A549 (cell line): ENCODE measurements at regions not wholly inside any gene's neighbourhood (a gene's known extent, or its start where the extent isn't known, plus 50 kb on each side); places are given as distances from the start of the nearest gene placed in this dataset.

Experiments used
- ATAC-seq, 2 experiments: fragments of 200-7000 bp in 1 of 2; fragments of >200 bp in 1 of 2; cut with Nextera tagmentation in 1 of 2; cut with Tn5 transposase in 1 of 2; 3 replicates each; pipeline versions ENCODE4 v1.8.0 to v1.9.1; 2018 to 2020; ENCODE audit warnings: mild to moderate bottlenecking in 1 of 2, moderate library complexity in 1 of 2
- CTCF ChIA-PET: fragments of 300-600 bp; sonication (Branson Sonifier 250); formaldehyde crosslinking; extraction: SDS; loops from one replicate; lab custom pipeline; 2021; ENCODE audit warnings: antibody characterized with exemption, inconsistent platforms; lab: Yijun Ruan, JAX
- POLR2A ChIA-PET: fragments of 350-600 bp; formaldehyde crosslinking; extraction: SDS; loops from one replicate; lab custom pipeline; 2021; ENCODE audit warnings: antibody characterized with exemption, inconsistent platforms; lab: Yijun Ruan, JAX
- DNase-seq, 2 experiments: peaks; one replicate each; pipeline versions ENCODE4 v3.0.0 to v3.0.0-alpha.2; 2011 to 2016; ENCODE audit warnings: low read depth in 1 of 2, low spot score in 1 of 2
- FAIRE-seq: peaks from 2 replicates; lab custom pipeline; 2011; peaks lifted over from hg19 to GRCh38; lab: Jason Lieb, UNC
- H3K27ac ChIP-seq, 2 experiments: fragments of >200 bp; sonication (Bioruptor Twin); formaldehyde crosslinking; 3 replicates each; pipeline ENCODE4 v1.5.1; 2016 to 2017
- H3K4me1 ChIP-seq: fragments of >200 bp; sonication (Bioruptor Twin); formaldehyde crosslinking; 3 replicates; pipeline ENCODE4 v1.6.1; 2016
- H3K4me2 ChIP-seq: fragments of >200 bp; sonication (Bioruptor Twin); formaldehyde crosslinking; 3 replicates; pipeline ENCODE4 v1.6.1; 2016
- H3K4me3 ChIP-seq: fragments of >200 bp; sonication (Bioruptor Twin); formaldehyde crosslinking; 3 replicates; pipeline ENCODE4 v1.5.1; 2016
- H3K9me3 ChIP-seq: fragments of >200 bp; sonication (Bioruptor Twin); formaldehyde crosslinking; 3 replicates; pipeline ENCODE4 v1.6.1; 2016
- BHLHE40 ChIP-seq: IDR thresholded peaks from 2 replicates; pipeline ENCODE4 v1.6.1; 2012; ENCODE audit warnings: low read depth, low read length, inconsistent platforms
- CEBPB ChIP-seq, 2 experiments: fragments of >200 bp in 1 of 2; sonication (Bioruptor Twin) in 1 of 2; formaldehyde crosslinking in 1 of 2; IDR thresholded peaks; 2 replicates each; pipeline ENCODE4 v1.6.1; 2012 to 2016
- CTCF ChIP-seq: fragments of >200 bp; sonication (Bioruptor Twin); formaldehyde crosslinking; IDR thresholded peaks from 3 replicates; pipeline ENCODE4 v1.5.1; 2016
- EHF ChIP-seq: fragments of 250-450 bp; sonication (Bioruptor Pico); IDR thresholded peaks from 2 replicates; pipeline ENCODE4 v1.5.0; 2020; ENCODE audit warnings: mild to moderate bottlenecking
- ELK1 ChIP-seq: fragments of 150-350 bp; IDR thresholded peaks from 2 replicates; pipeline ENCODE4 v1.6.1; 2014; ENCODE audit warnings: low read depth, mild to moderate bottlenecking, low read length
- EP300 ChIP-seq, 2 experiments: fragments of >200 bp; sonication (Bioruptor Twin); formaldehyde crosslinking; IDR thresholded peaks; 2 replicates in 1 of 2; 3 replicates in 1 of 2; pipeline ENCODE4 v1.6.1; 2016 to 2017
- FOSB ChIP-seq: fragments of 250-450 bp; sonication (Bioruptor Pico); IDR thresholded peaks from 2 replicates; pipeline ENCODE4 v1.5.0; 2020; ENCODE audit warnings: mild to moderate bottlenecking, moderate library complexity
- HES2 ChIP-seq: fragments of >200 bp; sonication (Bioruptor Twin); formaldehyde crosslinking; IDR thresholded peaks from 2 replicates; pipeline ENCODE4 v1.6.1; 2016
- HOXA7 ChIP-seq: fragments of 250-450 bp; sonication (Bioruptor Pico); IDR thresholded peaks from 2 replicates; pipeline ENCODE4 v1.5.0; 2020; ENCODE audit warnings: mild to moderate bottlenecking, moderate library complexity
- HOXB5 ChIP-seq: fragments of 250-450 bp; sonication (Bioruptor Pico); IDR thresholded peaks from 2 replicates; pipeline ENCODE4 v1.5.0; 2020; ENCODE audit warnings: mild to moderate bottlenecking, moderate library complexity
- JUN ChIP-seq, 2 experiments: fragments of >200 bp; sonication (Bioruptor Twin); formaldehyde crosslinking; IDR thresholded peaks; 2 replicates in 1 of 2; 3 replicates in 1 of 2; pipeline ENCODE4 v1.6.1; 2016 to 2017
- JUNB ChIP-seq: fragments of >200 bp; sonication (Bioruptor Twin); formaldehyde crosslinking; IDR thresholded peaks from 2 replicates; pipeline ENCODE4 v1.6.1; 2016
- KDM5A ChIP-seq: fragments of 200-600 bp; sonication (generic); IDR thresholded peaks from 2 replicates; pipeline ENCODE4 v1.6.1; 2016; ENCODE audit warnings: antibody characterized with exemption, mild to moderate bottlenecking
- MAZ ChIP-seq: fragments of 150-350 bp; IDR thresholded peaks from 2 replicates; pipeline ENCODE4 v1.6.1; 2014; ENCODE audit warnings: antibody characterized with exemption, low read depth, low read length, borderline replicate concordance
- MYC ChIP-seq: IDR thresholded peaks from 2 replicates; pipeline ENCODE4 v1.6.1; 2012; ENCODE audit warnings: mild to moderate bottlenecking, inconsistent platforms, low read length, improper control_type of control experiment, borderline replicate concordance
- NPAS2 ChIP-seq: fragments of 250-450 bp; sonication (Bioruptor Pico); IDR thresholded peaks from 2 replicates; pipeline ENCODE4 v1.8.0; 2022; ENCODE audit warnings: mild to moderate bottlenecking, moderate library complexity, borderline replicate concordance
- PBX3 ChIP-seq: IDR thresholded peaks from 2 replicates; pipeline ENCODE4 v1.6.1; 2012
- PHF8 ChIP-seq: fragments of 200-600 bp; sonication (generic); IDR thresholded peaks from 2 replicates; pipeline ENCODE4 v1.6.1; 2016; ENCODE audit warnings: low read depth, mild to moderate bottlenecking, antibody characterized with exemption, moderate library complexity, borderline replicate concordance
- POLR2AphosphoS2 ChIP-seq: conservative IDR thresholded peaks from 2 replicates; pipeline ENCODE4 v1.6.1; 2012; ENCODE audit warnings: low read length, improper control_type of control experiment, inconsistent platforms
- RCOR1 ChIP-seq: fragments of 150-350 bp; IDR thresholded peaks from 2 replicates; pipeline ENCODE4 v1.6.1; 2014; ENCODE audit warnings: antibody characterized with exemption, low read length, low read depth
- REST ChIP-seq: fragments of 200-600 bp; sonication (generic); IDR thresholded peaks from 2 replicates; pipeline ENCODE4 v1.6.1; 2016; ENCODE audit warnings: antibody characterized with exemption, mild to moderate bottlenecking, moderate library complexity
- RNF2 ChIP-seq: fragments of 200-600 bp; sonication (generic); IDR thresholded peaks from 2 replicates; pipeline ENCODE4 v1.6.1; 2016; ENCODE audit warnings: low read depth, mild to moderate bottlenecking, antibody characterized with exemption, moderate library complexity, borderline replicate concordance
- SREBF2 ChIP-seq: fragments of 450-650 bp; IDR thresholded peaks from 2 replicates; pipeline ENCODE4 v1.6.1; 2014; ENCODE audit warnings: mild to moderate bottlenecking, moderate library complexity
- ZC3H11A ChIP-seq: fragments of 450-650 bp; IDR thresholded peaks from 2 replicates; pipeline ENCODE4 v1.6.1; 2014; ENCODE audit warnings: antibody characterized with exemption, mild to moderate bottlenecking
- ZSCAN20 ChIP-seq: fragments of 250-450 bp; sonication (Bioruptor Pico); IDR thresholded peaks from 2 replicates; pipeline ENCODE4 v1.8.0; 2022; ENCODE audit warnings: mild to moderate bottlenecking, moderate library complexity
- WGBS: methylation state at CpG from one replicate; pipeline ENCODE4 v1.1.6; 2017; ENCODE audit errors: missing lambda C conversion rate; 5-methylcytosine and 5-hydroxymethylcytosine counted together

- POLR2A ChIA-PET: no interaction called here
- no peak for DNase-seq
- CTCF ChIA-PET: interaction anchor here (6.5 kb wide), 1 partner anchor 257 kb away, joined by 98 read pairs; no protein-coding TSS in a partner anchor
- H3K9me3 ChIP-seq: no peaks in the 10 kb centered on the region
- H3K4me2 ChIP-seq: no peak overlapping the region
- no peak for TF ChIP-seq MAZ
- TF ChIP-seq HES2: no peak
- no peak for TF ChIP-seq SREBF2
- TF ChIP-seq CEBPB (IDR thresholded peaks at IDR 0.05): no peak
- no peak for TF ChIP-seq POLR2AphosphoS2
- TF ChIP-seq NPAS2: no peak
- TF ChIP-seq RNF2: no peak
- no peak for TF ChIP-seq EHF (CRISPR knock-in tag)
- TF ChIP-seq EP300 (IDR thresholded peaks at IDR 0.05): no peak
- TF ChIP-seq ZC3H11A: no peak
- no peak for TF ChIP-seq JUNB
- TF ChIP-seq HOXA7 (CRISPR knock-in tag): no peak
- no peak for TF ChIP-seq HOXB5 (CRISPR knock-in tag)
- TF ChIP-seq, all 56 proteins: peak for 0
- Histone ChIP-seq H3K27ac (no peak overlapping the region), H3K4me3 (no peak overlapping the region), H3K4me1 (no peaks in the 10 kb centered on the region)
- 74% methylated on average over 10 of the region's 11 CpGs for WGBS
- ATAC-seq: no peak
- no peak for FAIRE-seq
Observed at GRCh38 chr22:49302150-49302460, 525.6 kb downstream of the BRD1 start.

GRCh38 chr22:49301398-49302149, 526.1 kb downstream of the BRD1 start:
- no peak for DNase-seq
- Histone ChIP-seq H3K4me3 (no peak overlapping the region), H3K27ac (no peak overlapping the region), H3K9me3 (no peaks in the 10 kb centered on the region), H3K4me2 (no peak overlapping the region), H3K4me1 (no peaks in the 10 kb centered on the region)
- WGBS: 73% methylated on average over 13 of the region's 37 CpGs
- no peak for ATAC-seq
- ChIA-PET POLR2A (no interaction called here), CTCF (interaction anchor here (6.5 kb wide), 1 partner anchor 256 kb away, joined by 98 read pairs; no protein-coding TSS in a partner anchor)
- TF ChIP-seq JUNB: no peak
- TF ChIP-seq ZSCAN20 (CRISPR knock-in tag): no peak
- no peak for TF ChIP-seq ZC3H11A
- no peak for TF ChIP-seq REST
- TF ChIP-seq CTCF: no peak
- TF ChIP-seq PHF8: no peak
- TF ChIP-seq BHLHE40: no peak
- no peak for TF ChIP-seq MYC
- no peak for TF ChIP-seq FOSB (CRISPR knock-in tag)
- no peak for TF ChIP-seq PBX3
- no peak for TF ChIP-seq ELK1
- no peak for TF ChIP-seq KDM5A
- TF ChIP-seq JUN (IDR thresholded peaks at IDR 0.05): no peak
- no peak for TF ChIP-seq RCOR1
- no peak for FAIRE-seq
